SW 1271 (cell line): ENCODE measurements at regions not wholly inside any gene's neighbourhood (a gene's known extent, or its start where the extent isn't known, plus 50 kb on each side); places are given as distances from the start of the nearest gene placed in this dataset.
"Not testable (repeated sequence)": the region's sequence is repeated elsewhere in the genome, so short reads cannot be mapped to it uniquely, and the experiment has no call there.

Source experiments
- DNase-seq, 2 experiments: peaks; one replicate each; lab custom pipeline; 2025; lab: John Stamatoyannopoulos, UW

DNA sequence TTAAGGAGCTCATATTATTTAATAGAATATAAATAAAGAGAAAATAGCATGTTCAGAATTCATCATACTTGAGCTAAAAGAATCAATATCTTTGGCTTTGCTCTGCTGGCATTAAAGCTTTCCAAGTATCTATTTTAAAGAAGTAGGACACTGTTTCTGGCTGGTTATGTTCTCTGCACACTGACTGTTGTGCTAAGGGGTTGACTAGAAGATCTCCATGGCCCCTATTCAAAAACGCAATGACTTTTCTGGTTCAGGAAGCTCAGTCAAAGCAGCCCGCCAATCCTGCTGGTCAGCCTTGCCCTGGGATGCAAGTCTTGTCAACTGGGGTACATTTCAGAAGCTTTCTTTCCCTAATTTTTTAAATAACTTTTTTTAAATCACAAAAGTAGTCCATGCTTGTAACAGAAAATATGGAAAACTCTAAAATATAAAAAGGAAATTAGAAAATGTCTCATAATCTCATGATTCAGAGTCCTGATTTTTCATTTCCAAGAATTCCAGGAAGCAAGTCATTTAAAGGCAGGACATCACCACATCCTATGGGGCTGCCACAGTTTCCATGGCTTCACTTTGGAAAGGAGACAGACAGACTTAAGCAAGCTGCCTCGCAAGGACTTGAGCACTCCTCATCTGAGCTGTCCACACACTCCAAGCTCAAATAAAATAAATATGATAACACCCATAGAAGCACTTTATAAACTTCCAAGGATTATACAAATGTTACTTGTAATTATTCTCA lies 195.1 kb downstream of the TXNL1 start:
- no peak for DNase-seq

DNA sequence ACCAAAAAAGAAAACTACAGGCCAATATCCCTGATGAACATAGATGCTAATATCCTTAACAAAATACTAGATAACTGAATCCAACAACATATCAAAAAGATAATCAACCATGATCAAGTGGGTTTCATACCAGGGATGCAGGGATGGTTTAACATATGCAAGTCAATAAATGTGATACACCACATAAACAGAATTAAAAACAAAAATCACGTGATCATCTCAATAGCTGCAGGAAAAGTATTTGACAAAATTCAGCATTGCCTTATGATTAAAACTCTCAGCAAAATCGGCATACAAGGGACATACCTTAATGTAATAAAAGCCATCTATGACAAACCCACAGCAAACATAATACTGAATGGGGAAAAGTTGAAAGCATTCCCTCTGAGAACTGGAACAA lies 199.9 kb downstream of the TXNL1 start:
- DNase-seq: not testable (repeated sequence)

DNA sequence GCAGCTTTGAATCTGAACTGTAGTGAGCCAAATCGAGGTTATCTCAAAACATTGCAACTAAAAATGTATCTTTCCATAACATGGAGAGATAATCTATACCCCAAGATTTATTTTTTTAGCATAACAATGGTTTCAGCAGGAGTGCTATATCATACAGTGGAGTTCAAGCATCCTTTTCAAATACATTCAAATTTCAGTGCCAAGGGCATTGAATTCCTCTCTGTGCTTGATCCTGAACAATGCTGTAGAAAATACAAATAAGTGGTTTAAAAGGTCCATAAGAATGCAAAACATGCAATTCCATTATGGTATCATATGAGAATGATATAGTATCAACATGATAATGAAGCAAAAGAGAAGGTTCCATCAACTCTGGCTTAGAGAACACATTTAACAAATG lies 201.7 kb downstream of the TXNL1 start:
- no peak for DNase-seq

DNA sequence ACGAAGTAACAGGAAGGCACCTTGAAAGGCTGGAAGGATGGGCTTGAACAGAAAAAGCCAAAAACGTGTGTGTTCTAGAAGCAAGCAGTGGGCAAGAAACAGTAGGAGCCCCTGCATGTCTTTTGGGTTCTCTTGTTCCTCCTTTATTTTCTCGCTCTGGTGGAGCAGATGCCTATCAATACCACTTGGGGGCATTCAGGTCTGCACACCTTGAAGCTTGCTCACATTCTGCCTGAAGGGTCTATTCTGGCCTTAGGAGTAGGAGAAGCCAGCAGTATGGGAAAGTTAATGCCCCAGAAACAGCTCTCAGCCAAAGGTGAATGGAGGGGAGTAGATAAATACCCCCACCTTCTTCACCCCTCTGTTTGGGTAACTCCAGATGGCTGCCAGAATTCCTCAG lies 204.5 kb downstream of the TXNL1 start:
- no peak for DNase-seq

DNA sequence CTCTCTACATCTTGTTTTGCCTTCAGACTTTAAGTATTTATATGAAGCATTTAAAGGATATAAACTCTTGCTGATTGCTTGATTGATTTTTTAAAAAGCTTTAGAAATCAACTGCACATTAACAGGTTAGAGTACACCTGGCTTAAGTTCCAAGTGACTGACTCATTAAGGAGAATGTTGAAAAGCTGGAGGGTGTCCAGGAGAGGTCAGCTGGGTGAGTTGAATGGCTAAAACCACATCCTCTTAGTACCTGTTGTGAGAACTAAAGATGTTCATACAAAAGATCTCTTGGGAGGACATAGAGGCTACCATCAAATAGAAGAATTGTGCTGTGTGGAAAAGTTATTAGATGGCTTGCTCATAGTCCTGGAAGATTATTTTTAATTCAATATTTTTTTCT lies 206.8 kb downstream of the TXNL1 start:
- no peak for DNase-seq

DNA sequence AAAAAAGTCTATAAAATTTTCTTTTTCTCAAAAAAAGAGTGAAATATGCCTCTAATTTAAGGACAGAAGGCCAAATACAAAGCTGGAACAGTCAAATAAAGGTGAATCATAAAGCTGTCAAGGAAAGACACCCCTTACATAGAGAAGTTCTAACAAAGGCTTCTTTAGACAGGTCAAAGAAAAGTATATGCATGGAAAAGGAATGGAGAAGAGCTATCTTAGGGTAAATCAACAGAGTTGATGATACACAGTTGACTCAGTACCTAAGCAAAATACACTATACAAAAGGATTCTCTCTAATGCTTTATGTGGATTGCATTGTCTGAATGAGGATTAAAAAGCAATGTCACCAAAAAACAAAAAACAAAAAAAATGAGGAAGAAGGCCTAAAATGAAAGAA lies 214.8 kb downstream of the TXNL1 start:
- no peak for DNase-seq

DNA sequence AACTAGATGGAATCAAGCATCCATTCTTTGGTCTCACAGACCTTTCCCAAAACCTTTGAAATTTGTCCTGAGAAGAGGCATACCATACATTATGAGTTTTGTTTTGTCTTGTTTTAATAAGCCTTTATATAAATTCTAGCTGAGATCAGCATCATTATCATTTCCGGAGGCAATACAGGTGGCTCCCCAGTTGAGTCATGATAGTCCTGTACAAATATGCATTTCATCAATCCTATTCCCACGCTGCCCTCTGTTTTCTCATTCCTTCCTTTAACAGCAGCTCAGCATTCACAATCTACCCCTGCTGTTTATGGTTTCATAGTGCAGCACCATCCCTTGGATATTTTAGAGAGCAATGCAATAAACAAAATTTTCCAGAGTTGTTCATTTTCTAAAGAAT lies 216.7 kb downstream of the TXNL1 start:
- DNase-seq: no peak

DNA sequence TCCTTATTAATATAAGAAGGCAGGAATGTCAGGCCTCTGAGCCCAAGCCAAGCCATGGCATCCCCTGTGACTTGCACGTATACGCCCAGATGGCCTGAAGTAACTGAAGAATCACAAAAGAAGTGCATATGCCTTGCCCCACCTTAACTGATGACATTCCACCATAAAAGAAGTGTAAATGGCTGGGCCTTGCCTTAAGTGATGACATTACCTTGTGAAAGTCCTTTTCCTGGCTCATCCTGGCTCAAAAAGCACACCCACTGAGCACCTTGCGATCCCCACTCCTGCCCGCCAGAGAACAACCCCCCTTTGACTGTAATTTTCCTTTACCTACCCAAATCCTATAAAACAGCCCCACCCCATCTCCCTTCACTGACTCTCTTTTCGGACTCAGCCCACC lies 217.5 kb downstream of the TXNL1 start:
- not testable (repeated sequence) for DNase-seq

DNA sequence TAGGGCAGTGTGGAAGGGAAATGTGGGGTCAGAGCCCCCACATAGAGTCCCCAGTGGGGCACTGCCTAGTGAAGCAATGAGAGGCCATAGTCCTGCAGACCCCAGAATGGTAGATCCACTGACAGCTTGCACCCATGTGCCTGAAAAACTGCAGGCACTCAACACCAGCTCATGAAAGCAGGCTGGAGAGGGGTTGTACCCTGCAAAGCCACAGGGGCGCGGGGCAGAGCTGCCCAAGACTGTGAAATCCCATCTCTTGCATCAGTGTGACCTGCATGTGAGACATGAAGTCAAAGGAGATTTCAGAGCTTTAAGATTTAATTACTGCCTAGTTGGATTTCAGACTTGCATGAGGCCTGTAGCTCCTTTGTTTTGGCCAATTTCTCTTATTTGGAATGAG lies 224.0 kb downstream of the TXNL1 start:
- DNase-seq: no peak

DNA sequence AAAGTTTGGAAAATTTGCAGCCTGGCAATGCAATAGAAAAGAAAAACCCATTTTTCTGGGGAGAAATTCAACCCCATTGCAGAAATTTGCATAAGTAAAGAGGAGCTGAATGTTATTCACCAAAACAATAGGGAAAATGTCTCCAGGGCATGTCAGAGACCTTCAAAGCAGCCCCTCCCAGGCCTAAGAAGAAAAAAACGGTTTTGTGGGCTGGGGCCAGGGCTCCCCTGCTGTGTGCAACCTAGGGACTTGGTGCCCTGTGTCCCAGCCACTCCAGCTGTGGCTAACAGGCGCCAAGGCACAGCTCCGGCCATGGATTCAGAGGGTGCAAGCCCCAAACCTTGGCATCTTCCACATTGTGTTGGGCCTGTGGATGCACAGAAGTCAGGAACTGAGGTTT lies 224.5 kb downstream of the TXNL1 start:
- no peak for DNase-seq

DNA sequence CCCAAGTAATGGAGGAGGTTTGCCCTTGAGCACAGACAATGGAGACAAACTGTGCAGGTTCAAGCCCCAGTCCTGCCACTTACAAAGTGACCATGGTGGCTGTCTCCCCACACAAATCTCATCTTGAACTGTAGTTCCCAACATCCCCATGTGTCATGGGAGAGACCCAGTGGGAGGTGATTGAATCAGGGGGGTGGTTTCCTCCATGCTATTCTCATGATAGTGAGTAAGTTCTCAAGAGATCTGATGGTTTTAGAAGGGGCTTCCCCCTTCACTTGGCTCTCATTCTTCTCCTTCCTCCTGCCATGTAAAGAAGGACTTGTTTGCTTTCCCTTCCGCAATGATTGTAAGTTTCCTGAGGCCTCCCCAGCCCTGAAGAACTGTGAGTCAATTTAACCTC lies 225.4 kb downstream of the TXNL1 start:
- DNase-seq: no peak

DNA sequence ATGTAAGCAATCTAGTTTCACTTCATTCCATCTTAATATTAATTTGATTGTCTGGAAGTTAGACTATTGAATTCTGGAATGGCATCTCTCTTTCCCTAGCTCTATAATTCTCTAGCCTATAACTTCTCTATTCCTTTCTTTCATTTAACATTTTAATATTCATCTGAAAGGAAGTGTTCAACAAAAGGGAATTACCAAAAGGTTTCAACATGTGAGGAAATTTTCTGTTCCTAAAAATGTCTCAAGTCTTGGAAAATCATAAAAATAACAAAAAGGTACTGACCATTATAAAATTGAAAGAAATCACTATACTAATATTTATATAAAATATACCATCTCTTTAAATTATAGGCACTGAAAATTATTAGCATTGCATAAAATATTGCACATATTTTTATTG lies 228.7 kb downstream of the TXNL1 start:
- DNase-seq: no peak

DNA sequence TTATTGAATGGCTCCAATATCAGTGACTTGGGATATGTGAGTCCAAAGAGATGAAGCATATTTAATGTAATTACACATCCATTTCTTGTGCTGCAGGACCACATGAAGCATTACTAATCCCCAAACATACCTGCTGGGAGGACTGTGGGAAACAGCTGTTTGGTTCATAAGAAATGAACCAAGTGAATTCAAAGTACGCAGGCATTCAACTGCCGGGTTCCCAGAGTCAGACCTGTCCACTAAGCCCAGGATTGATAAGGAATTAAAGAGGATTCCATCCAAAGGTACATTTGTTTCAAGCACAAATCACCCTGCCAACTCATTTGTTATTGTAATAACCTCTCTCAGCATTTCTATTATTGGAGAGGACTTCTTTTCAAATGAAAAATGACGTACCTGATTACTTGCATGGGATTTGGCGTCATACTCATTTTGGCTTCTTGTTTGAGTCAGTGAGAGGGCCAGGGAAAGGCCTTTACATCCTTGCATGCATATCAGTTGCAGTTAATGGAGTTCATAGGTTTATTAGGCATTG lies 230.7 kb downstream of the TXNL1 start:
- no peak for DNase-seq

DNA sequence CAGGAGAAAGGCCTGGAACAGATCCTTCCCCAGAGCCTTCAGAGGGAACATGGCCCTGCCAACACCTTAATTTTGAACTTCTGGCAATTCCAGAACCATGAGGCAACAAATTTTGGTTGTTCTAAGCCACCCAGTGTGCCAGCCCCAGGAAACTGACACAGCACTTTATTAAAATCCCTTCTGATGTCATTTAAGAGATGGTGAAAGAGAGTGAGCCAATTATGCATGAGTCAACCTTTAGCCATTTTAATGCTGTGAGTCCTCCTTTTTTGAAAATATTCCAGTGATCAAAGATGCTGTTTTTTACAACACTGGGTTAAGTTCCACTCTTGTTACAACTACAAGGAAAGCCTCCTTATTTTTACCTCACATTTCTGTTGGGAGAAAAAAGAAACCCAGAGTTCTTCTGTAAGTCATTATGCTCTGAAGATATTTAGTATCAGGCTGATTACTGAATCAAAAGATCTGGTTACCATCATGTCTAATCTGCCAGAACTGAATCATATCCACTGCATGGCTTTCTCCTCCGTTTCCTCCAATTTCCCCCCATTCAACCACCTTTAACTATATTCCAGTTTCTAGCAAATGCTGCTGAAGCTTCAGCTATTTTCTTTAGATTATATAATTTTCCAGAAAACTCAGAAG lies 235.4 kb downstream of the TXNL1 start:
- DNase-seq: peak in 1 of 2 experiments; percentile 8

DNA sequence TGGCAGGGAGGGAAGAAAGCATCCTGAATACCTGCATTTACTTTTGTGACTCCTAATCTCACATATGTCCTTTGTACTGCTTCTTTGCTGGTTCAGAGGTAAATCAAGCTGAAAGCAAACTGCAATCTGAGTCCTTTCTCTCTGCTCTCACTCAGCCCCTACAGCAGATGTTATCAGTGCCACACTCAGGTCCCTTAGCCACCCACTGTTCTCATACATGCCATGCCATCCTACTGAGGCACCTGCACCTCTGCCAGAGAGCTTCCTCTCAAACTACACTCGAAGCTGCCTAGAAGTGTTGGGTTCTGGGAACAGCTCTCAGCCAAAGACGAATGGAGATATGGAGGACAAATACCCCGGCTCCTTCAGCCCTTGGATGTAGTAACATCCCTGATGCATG lies 244.5 kb downstream of the TXNL1 start:
- DNase-seq: no peak

DNA sequence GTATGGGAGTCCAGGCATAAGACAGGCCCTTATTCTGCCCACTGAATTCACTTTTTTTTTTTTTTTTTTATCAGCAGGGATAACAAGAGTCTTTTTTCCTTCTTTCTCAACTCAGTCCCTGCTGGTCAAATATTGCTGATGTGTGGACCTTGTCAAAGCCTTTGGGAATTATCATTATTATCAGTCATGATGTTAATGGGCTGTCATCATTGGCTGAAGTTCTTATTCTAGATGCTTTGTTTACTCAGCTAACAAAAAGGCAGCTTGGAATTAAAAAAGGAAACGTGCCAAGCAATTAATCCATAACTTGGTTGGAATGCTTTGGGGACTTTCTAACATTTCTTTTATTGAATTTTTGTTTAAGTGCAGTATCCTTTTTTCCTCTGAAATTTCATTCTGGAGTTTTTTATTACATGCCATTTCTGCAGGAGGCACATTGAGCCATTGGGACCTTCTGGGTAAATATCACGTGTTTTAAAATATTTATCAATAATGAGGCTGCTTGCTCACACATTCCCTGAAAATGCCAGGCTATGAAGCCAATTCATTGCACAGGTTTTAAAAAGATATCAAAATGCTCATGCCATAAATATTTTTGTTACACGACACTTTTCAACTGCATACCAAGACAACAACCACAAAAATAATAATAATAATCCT lies 246.3 kb downstream of the TXNL1 start:
- DNase-seq: no peak

DNA sequence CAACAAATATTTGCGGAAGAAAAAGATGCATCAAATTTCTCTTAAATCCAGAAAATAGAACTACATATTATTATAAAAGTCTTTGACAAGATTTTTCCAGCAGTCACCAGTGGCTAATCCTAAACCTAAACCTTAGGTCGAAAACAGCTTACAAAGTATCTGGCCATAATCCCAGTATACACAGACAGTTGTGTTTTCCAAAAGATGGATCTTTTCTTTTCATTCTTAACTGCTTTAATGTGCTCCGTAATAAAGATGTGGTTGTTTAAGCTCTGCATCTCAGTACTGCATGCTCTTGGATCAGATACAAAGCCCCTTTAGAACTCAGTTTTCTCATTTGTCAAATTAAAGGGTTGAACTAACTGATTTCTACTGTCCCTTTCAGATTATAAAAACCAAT lies 247.8 kb downstream of the TXNL1 start:
- DNase-seq: no peak

DNA sequence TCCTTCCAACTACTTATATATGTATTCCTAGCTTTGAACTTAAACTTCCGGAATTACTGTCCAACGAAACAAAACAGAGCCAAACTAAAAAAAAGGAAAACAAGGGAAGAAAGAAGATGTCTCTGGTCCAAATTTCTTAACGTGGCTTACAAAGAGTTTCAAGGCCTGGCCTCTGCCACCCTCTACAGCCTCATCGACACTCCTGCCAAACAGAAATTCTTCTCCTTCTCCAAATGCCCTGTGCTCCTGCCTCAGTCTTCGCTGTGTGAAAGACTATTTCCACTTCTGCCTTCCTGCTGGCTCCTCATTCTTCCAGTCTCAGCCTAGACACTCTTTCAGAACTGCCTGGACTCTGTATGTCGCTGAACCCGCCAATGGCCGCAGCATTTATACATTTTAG lies 249.2 kb downstream of the TXNL1 start:
- DNase-seq: no peak

DNA sequence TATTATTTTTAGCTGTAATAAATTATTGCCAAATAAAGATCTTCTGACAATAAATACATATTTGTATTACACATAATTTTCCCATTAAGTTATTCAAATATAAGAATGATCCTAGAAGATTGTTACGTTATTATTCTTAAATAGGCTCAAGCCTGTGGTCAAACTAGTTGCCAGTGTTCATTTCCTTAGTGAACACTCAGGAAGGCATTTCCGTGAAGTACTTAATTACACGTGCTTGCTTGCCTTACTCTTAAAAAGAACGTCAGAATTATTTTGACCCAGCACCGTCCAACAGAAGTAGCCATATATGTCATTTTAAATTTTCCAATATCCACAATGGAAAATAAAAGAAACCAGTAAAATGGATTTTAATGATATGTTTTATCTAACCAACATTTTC lies 249.8 kb downstream of the TXNL1 start:
- no peak for DNase-seq

DNA sequence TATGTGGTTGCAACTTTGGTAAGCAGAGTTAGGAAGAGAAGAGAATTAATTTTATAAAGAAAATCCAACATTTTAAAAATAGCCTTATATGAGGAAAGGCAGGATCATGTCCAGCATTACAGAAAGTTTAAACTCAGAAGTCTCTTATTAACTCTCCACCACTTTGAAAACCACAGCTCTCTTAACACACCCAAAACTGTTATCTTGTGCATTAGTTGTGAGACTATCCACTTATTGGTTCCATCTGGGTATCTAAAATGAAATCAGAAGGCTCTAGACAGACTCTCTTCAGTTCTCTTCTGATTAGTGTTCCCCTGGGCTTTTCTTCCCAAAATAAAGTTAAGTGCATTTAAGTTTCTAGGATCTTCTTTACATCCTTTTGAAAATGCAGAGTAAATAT lies 251.5 kb downstream of the TXNL1 start:
- no peak for DNase-seq

DNA sequence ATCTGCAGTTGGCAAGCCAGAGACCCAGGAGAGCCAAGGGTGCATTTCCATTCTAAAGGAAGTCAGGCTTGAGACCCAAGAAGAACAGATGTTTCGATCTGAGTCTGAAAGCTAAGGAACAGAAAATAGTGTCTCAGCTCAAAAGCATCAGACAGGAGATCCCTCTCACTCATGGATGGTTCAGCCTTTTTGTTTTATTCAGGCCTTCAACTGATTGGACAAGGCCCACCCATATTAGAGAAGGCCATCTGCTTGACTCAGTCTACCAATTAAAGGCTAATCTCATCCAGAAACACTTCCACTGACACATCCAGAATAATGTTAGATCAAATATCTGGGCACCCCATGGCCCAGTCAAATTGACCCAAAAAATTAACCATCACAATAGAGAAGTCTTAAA lies 255.0 kb downstream of the TXNL1 start:
- no peak for DNase-seq

DNA sequence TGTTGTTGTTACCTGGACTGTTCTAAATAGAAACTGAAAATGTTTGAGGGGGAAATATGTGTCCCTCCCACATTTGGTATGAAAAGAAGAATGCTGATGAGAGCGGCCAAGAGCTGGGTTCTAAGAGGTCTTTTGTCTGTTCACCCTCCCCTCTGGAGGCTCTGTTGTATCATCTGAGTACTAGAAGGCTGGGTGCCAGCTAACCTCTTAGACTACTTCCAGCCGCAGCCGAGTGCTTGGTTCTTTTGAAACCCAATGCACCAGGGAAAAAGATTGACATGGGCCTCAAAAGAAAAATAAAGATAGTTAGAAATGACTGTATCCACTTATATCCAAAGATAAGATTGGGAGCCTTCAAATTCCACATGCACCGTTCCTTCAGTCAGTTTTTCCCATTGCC lies 255.9 kb downstream of the TXNL1 start:
- no peak for DNase-seq

DNA sequence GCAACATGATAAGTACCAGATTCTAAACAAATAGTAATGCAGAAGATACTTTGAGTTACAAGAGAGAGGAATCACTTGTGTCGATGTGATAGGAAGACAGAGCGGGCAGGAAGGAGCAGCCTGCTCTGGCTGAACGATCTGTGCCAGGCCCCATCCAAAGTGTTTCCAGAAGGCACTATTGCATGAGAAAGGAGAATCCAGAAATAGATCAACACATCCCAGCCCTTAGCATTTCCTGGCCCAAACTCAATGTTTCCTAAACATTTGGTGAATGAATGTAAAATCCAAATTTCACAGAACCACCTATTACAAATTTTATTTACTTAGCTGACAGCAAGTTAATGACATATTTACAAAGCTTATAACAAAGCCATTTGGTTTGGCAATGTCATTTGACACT lies 257.2 kb downstream of the TXNL1 start:
- no peak for DNase-seq
